Stimulated activated CD4-positive, alpha-beta T cell treated with anti-CD3 and anti-CD28 coated beads, Interleukin-1b, Interleukin-23, amount 100 ng/mL, for 24 hours (primary cell): ENCODE measurements at regions not wholly inside any gene's neighbourhood (a gene's known extent, or its start where the extent isn't known, plus 50 kb on each side); places are given as distances from the start of the nearest gene placed in this dataset.

ENCODE experiments used
- DNase-seq, 4 experiments: peaks; one replicate each; pipeline ENCODE4 v3.0.0-alpha.2; 2020; ENCODE audit warnings: low read depth in 4 of 4, low spot score in 1 of 4

GRCh38 chr13:44237881-44238421 is 135.7 kb upstream of the SERP2 start:
- no peak for DNase-seq

GRCh38 chr13:44240611-44241145 is 132.9 kb upstream of the SERP2 start:
- DNase-seq: no peak

- no peak for DNase-seq
Measured at GRCh38 chr13:44241638-44242037, 132.0 kb upstream of the SERP2 start.

- DNase-seq: no peak
Measured at GRCh38 chr13:44242766-44243165, 130.9 kb upstream of the SERP2 start.

GRCh38 chr13:44243198-44243857 is 130.3 kb upstream of the SERP2 start:
- DNase-seq: no peak

- no peak for DNase-seq
Measured at GRCh38 chr13:44244288-44244687, 129.3 kb upstream of the SERP2 start.

GRCh38 chr13:44249431-44249836 is 124.2 kb upstream of the SERP2 start:
- DNase-seq: no peak

- no peak for DNase-seq
Measured at GRCh38 chr13:44252938-44253337, 120.7 kb upstream of the SERP2 start.

- DNase-seq: no peak
Measured at GRCh38 chr13:44255771-44256364, 117.8 kb upstream of the SERP2 start.

- DNase-seq: no peak
Measured at GRCh38 chr13:44257796-44258195, 115.8 kb upstream of the SERP2 start.

- DNase-seq: peak; percentile 50 to 74 (median 60)
Measured at GRCh38 chr13:44259045-44260027, 114.3 kb upstream of the SERP2 start.

GRCh38 chr13:44260336-44260735 is 113.3 kb upstream of the SERP2 start:
- DNase-seq: no peak

GRCh38 chr13:44263751-44264620 is 109.6 kb upstream of the SERP2 start:
- DNase-seq: no peak

GRCh38 chr13:44266305-44266704 is 107.3 kb upstream of the SERP2 start:
- DNase-seq: no peak

- DNase-seq: no peak
Measured at GRCh38 chr13:44266772-44267171, 106.9 kb upstream of the SERP2 start.

GRCh38 chr13:44267203-44267602 is 106.4 kb upstream of the SERP2 start:
- no peak for DNase-seq

GRCh38 chr13:44267980-44268379 is 105.6 kb upstream of the SERP2 start:
- DNase-seq: no peak

GRCh38 chr13:44268980-44269379 is 104.6 kb upstream of the SERP2 start:
- DNase-seq: no peak

GRCh38 chr13:44270150-44270549 is 103.5 kb upstream of the SERP2 start:
- DNase-seq: no peak

- DNase-seq: no peak
Measured at GRCh38 chr13:44271031-44271455, 102.6 kb upstream of the SERP2 start.
